NCI-H1048 (cell line): ENCODE measurements at regions not wholly inside any gene's neighbourhood (a gene's known extent, or its start where the extent isn't known, plus 50 kb on each side); places are given as distances from the start of the nearest gene placed in this dataset.

Experiments
- DNase-seq: peaks from one replicate; lab custom pipeline; 2025; lab: John Stamatoyannopoulos, UW

- DNase-seq: no peak
These were observed 167.9 kb upstream of the TAB2 start for GRCh38 chr6:149149653-149150052.

GRCh38 chr6:149150301-149150700 lies 167.2 kb upstream of the TAB2 start:
- no peak for DNase-seq

GRCh38 chr6:149150801-149151398 lies 166.6 kb upstream of the TAB2 start:
- no peak for DNase-seq

GRCh38 chr6:149152521-149152920 lies 165.0 kb upstream of the TAB2 start:
- DNase-seq: no peak

GRCh38 chr6:149153100-149153499 lies 164.4 kb upstream of the TAB2 start:
- DNase-seq: no peak

- no peak for DNase-seq
These were observed 163.8 kb upstream of the TAB2 start for GRCh38 chr6:149153693-149154092.

GRCh38 chr6:149154261-149154821 lies 163.2 kb upstream of the TAB2 start:
- DNase-seq: no peak

- no peak for DNase-seq
These were observed 160.4 kb upstream of the TAB2 start for GRCh38 chr6:149157126-149157525.

- DNase-seq: no peak
These were observed 159.4 kb upstream of the TAB2 start for GRCh38 chr6:149158076-149158475.

- DNase-seq: no peak
These were observed 156.6 kb upstream of the TAB2 start for GRCh38 chr6:149160943-149161342.

- DNase-seq: no peak
These were observed 154.6 kb upstream of the TAB2 start for GRCh38 chr6:149162924-149163323.

GRCh38 chr6:149164199-149164750 lies 153.2 kb upstream of the TAB2 start:
- DNase-seq: no peak

GRCh38 chr6:149166336-149166735 lies 151.2 kb upstream of the TAB2 start:
- DNase-seq: no peak

GRCh38 chr6:149166747-149167146 lies 150.8 kb upstream of the TAB2 start:
- DNase-seq: no peak

GRCh38 chr6:149168968-149169367 lies 148.5 kb upstream of the TAB2 start:
- DNase-seq: no peak

- DNase-seq: no peak
These were observed 147.6 kb upstream of the TAB2 start for GRCh38 chr6:149169761-149170511.

GRCh38 chr6:149170564-149171452 lies 146.7 kb upstream of the TAB2 start:
- no peak for DNase-seq

GRCh38 chr6:149173222-149173621 lies 144.3 kb upstream of the TAB2 start:
- no peak for DNase-seq

- no peak for DNase-seq
These were observed 142.6 kb upstream of the TAB2 start for GRCh38 chr6:149174962-149175361.

- peak; percentile 62 for DNase-seq
These were observed 140.4 kb upstream of the TAB2 start for GRCh38 chr6:149176971-149177667.

GRCh38 chr6:149179431-149179830 lies 138.1 kb upstream of the TAB2 start:
- DNase-seq: no peak

GRCh38 chr6:149181304-149181703 lies 136.2 kb upstream of the TAB2 start:
- no peak for DNase-seq
